GM12873 (cell line): ENCODE measurements at regions not wholly inside any gene's neighbourhood (a gene's known extent, or its start where the extent isn't known, plus 50 kb on each side); places are given as distances from the start of the nearest gene placed in this dataset.

Experiments used
- CTCF ChIP-seq: IDR thresholded peaks from 2 replicates; pipeline ENCODE4 v1.5.1; 2012; ENCODE audit warnings: low read depth, mild to moderate bottlenecking, moderate library complexity, low read length, control low read depth; ENCODE audit not compliant: insufficient read depth; ENCODE audit errors: missing control alignments

GRCh38 chr10:65762311-65762710, 1163.5 kb upstream of the LRRTM3 start:
- no peak for TF ChIP-seq CTCF

- no peak for TF ChIP-seq CTCF
Observed at GRCh38 chr10:65765006-65765541, 1160.8 kb upstream of the LRRTM3 start.

GRCh38 chr10:65769828-65770227, 1156.0 kb upstream of the LRRTM3 start:
- no peak for TF ChIP-seq CTCF

GRCh38 chr10:65778753-65779152, 1147.1 kb upstream of the LRRTM3 start:
- TF ChIP-seq CTCF: no peak

- no peak for TF ChIP-seq CTCF
Observed at GRCh38 chr10:65779985-65780384, 1145.9 kb upstream of the LRRTM3 start.

GRCh38 chr10:65786279-65786678, 1139.6 kb upstream of the LRRTM3 start:
- TF ChIP-seq CTCF: no peak

GRCh38 chr10:65787571-65787970, 1138.3 kb upstream of the LRRTM3 start:
- no peak for TF ChIP-seq CTCF
